Keratinocyte (primary cell): ENCODE measurements at regions not wholly inside any gene's neighbourhood (a gene's known extent, or its start where the extent isn't known, plus 50 kb on each side); places are given as distances from the start of the nearest gene placed in this dataset.

Experiments
- DNase-seq: peaks from one replicate; pipeline ENCODE4 v3.0.0-alpha.2; 2011; ENCODE audit warnings: low read depth, missing footprints, low spot score
- FAIRE-seq: peaks from 2 replicates; lab custom pipeline; 2011; peaks lifted over from hg19 to GRCh38; lab: Jason Lieb, UNC
- H2AFZ ChIP-seq: 2 replicates; pipeline ENCODE4 v1.6.0; 2012; ENCODE audit warnings: low read length, control low read depth, inconsistent platforms; ENCODE audit not compliant: control insufficient read depth
- H3K27ac ChIP-seq: 2 replicates; pipeline ENCODE4 v1.5.1; 2011; ENCODE audit warnings: low read length; ENCODE audit not compliant: control insufficient read depth, insufficient read depth
- H3K27me3 ChIP-seq: 3 replicates; pipeline ENCODE4 v1.6.0; 2011; ENCODE audit warnings: low read length; ENCODE audit not compliant: control insufficient read depth, insufficient read depth; ENCODE audit errors: extremely low read depth
- H3K36me3 ChIP-seq, 2 experiments: 2 replicates in 1 of 2; 3 replicates in 1 of 2; pipeline ENCODE4 v1.5.1; 2011; ENCODE audit warnings: low read length in 2 of 2, mild to moderate bottlenecking in 1 of 2; ENCODE audit not compliant: control insufficient read depth in 2 of 2, insufficient read depth in 2 of 2; ENCODE audit errors: extremely low read depth in 1 of 2
- H3K4me1 ChIP-seq: 3 replicates; pipeline ENCODE4 v1.5.1; 2011; ENCODE audit warnings: low read length; ENCODE audit not compliant: control insufficient read depth, insufficient read depth; ENCODE audit errors: extremely low read depth
- H3K4me2 ChIP-seq: 3 replicates; pipeline ENCODE4 v1.6.0; 2011; ENCODE audit warnings: low read depth, low read length; ENCODE audit not compliant: control insufficient read depth, insufficient read depth; ENCODE audit errors: extremely low read depth
- H3K4me3 ChIP-seq, 3 experiments: fragments of 200-600 bp in 1 of 3; sonication (generic) in 1 of 3; 2 replicates in 2 of 3; 3 replicates in 1 of 3; pipeline ENCODE4 v1.5.1; 2011 to 2016; ENCODE audit warnings: low read length in 3 of 3, mild to moderate bottlenecking in 3 of 3, control low read depth in 2 of 3, inconsistent platforms in 1 of 3, low read depth in 1 of 3, mixed read lengths in 1 of 3, mixed run types in 1 of 3, moderate library complexity in 1 of 3; ENCODE audit not compliant: control insufficient read depth in 2 of 3, insufficient read depth in 2 of 3; ENCODE audit errors: extremely low read depth in 1 of 3
- H3K79me2 ChIP-seq: 2 replicates; pipeline ENCODE4 v1.6.0; 2012; ENCODE audit warnings: low read length; ENCODE audit not compliant: control insufficient read depth, insufficient read depth
- H3K9ac ChIP-seq: 3 replicates; pipeline ENCODE4 v1.6.0; 2011; ENCODE audit warnings: low read length; ENCODE audit not compliant: control insufficient read depth, insufficient read depth; ENCODE audit errors: extremely low read depth
- H3K9me1 ChIP-seq: 3 replicates; pipeline ENCODE4 v1.6.0; 2011; ENCODE audit warnings: low read length; ENCODE audit not compliant: control insufficient read depth, insufficient read depth; ENCODE audit errors: extremely low read depth
- H3K9me3 ChIP-seq: 2 replicates; pipeline ENCODE4 v1.5.1; 2012; ENCODE audit warnings: low read depth, low read length; ENCODE audit not compliant: control insufficient read depth
- H4K20me1 ChIP-seq: 3 replicates; pipeline ENCODE4 v1.6.0; 2011; ENCODE audit warnings: low read length; ENCODE audit not compliant: control insufficient read depth, insufficient read depth; ENCODE audit errors: extremely low read depth
- CTCF ChIP-seq, 3 experiments: IDR thresholded peaks in 1 of 3; conservative IDR thresholded peaks in 1 of 3; optimal IDR thresholded peaks in 1 of 3; 2 replicates in 2 of 3; 3 replicates in 1 of 3; pipeline versions ENCODE3 to v1.5.1; 2011; ENCODE audit warnings: low read length in 3 of 3, mild to moderate bottlenecking in 3 of 3, moderate library complexity in 2 of 3, control low read depth in 1 of 3, inconsistent platforms in 1 of 3; ENCODE audit not compliant: insufficient read depth in 2 of 3; ENCODE audit errors: extremely low read depth in 1 of 3
- EZH2 ChIP-seq: IDR thresholded peaks from one replicate; pipeline ENCODE4 v1.6.1; 2012; ENCODE audit warnings: inconsistent platforms, mild to moderate bottlenecking, low read length, moderate library complexity
- dilution Hi-C: fragments of 300-500 bp; cut with MboI; formaldehyde crosslinking; loops from one replicate; pipeline ENCODE4 v1.7.0; 2020; ENCODE audit warnings: low sequenced_read_pairs; ENCODE audit not compliant: extremely low pct_ligation_motif_present

- TF ChIP-seq EZH2 (no peak), CTCF (optimal IDR thresholded peaks at IDR 0.05 in 1 of 3, IDR thresholded peaks at IDR 0.05 in 1 of 3, conservative IDR thresholded peaks at IDR 0.05 in 1 of 3; ENCODE audit: extremely low read depth in 1 of 3, insufficient read depth in 2 of 3, low read length in 3 of 3) (no peak)
- H3K9me3 ChIP-seq = no peaks in the 10 kb centered on the region
- no peak overlapping the region for H2AFZ ChIP-seq
- dilution Hi-C loops = no loop called here
- no peak for FAIRE-seq
- H4K20me1 ChIP-seq = no peaks in the 10 kb centered on the region
- H3K79me2 ChIP-seq = no peaks in the 10 kb centered on the region
- H3K27ac ChIP-seq = no peak overlapping the region
- peaks cover 9% of the 10 kb centered on the region for H3K4me1 ChIP-seq
- no peak overlapping the region for H3K9ac ChIP-seq
- no peak overlapping the region for H3K4me2 ChIP-seq
- no peaks in the 10 kb centered on the region for H3K9me1 ChIP-seq
- H3K4me3 ChIP-seq = no peak overlapping the region
- H3K27me3 ChIP-seq = peaks cover 4% of the 10 kb centered on the region
- H3K36me3 ChIP-seq = no peaks in the 10 kb centered on the region
- DNase-seq = no peak
These were observed 273.0 kb upstream of the PLET1 start for GRCh38 chr11:112533682-112534081.

- H3K9me1 ChIP-seq = no peaks in the 10 kb centered on the region
- no peak overlapping the region for H3K27ac ChIP-seq
- no peaks in the 10 kb centered on the region for H3K36me3 ChIP-seq
- H3K4me2 ChIP-seq = no peak overlapping the region
- H4K20me1 ChIP-seq = no peaks in the 10 kb centered on the region
- FAIRE-seq (no peak), DNase-seq (no peak)
- H3K79me2 ChIP-seq = no peaks in the 10 kb centered on the region
- H3K9me3 ChIP-seq = no peaks in the 10 kb centered on the region
- H3K27me3 ChIP-seq = peaks cover 4% of the 10 kb centered on the region
- peaks cover 12% of the 10 kb centered on the region for H3K4me1 ChIP-seq
- dilution Hi-C loops = no loop called here
- H2AFZ ChIP-seq = no peak overlapping the region
- H3K4me3 ChIP-seq = no peak overlapping the region
- TF ChIP-seq EZH2 (no peak), CTCF (optimal IDR thresholded peaks at IDR 0.05 in 1 of 3, IDR thresholded peaks at IDR 0.05 in 1 of 3, conservative IDR thresholded peaks at IDR 0.05 in 1 of 3; ENCODE audit: extremely low read depth in 1 of 3, insufficient read depth in 2 of 3, low read length in 3 of 3) (no peak)
- H3K9ac ChIP-seq = no peak overlapping the region
These were observed 273.5 kb upstream of the PLET1 start for GRCh38 chr11:112534208-112534607.
